GM19324 (cell line): ENCODE measurements at regions not wholly inside any gene's neighbourhood (a gene's known extent, or its start where the extent isn't known, plus 50 kb on each side); places are given as distances from the start of the nearest gene placed in this dataset.
"Not testable (repeated sequence)": the region's sequence is repeated elsewhere in the genome, so short reads cannot be mapped to it uniquely, and the experiment has no call there.

Experiments
- ATAC-seq: cut with Tn5 transposase; IDR thresholded peaks from one replicate; pipeline ENCODE4 v1.9.1; 2021; ENCODE audit warnings: mild to moderate bottlenecking, moderate library complexity; ENCODE audit not compliant: unreplicated experiment, low FRiP score

- ATAC-seq = no peak
Observed at GRCh38 chr6:163712981-163713380, 298.5 kb downstream of the QKI start.

DNA sequence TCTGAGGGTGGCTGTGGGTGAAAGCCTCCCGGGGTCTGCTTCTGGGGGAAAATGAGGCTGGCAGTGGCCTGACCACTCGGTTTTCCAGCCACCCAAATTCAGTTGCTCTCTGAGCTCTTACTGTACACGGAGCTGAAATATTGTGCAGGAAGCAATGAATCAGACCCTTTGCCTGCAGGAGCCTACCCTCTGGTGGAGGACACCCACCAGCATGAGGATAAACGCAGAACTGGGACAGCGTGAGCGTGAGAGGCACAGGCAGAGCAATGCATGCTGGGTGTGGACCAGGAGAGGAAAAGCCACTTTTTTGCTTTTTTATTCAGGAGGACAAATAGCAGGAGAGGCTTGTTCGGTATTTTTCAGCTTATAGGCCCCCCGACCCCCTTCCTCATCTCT is 298.0 kb downstream of the QKI start:
- ATAC-seq = no peak

DNA sequence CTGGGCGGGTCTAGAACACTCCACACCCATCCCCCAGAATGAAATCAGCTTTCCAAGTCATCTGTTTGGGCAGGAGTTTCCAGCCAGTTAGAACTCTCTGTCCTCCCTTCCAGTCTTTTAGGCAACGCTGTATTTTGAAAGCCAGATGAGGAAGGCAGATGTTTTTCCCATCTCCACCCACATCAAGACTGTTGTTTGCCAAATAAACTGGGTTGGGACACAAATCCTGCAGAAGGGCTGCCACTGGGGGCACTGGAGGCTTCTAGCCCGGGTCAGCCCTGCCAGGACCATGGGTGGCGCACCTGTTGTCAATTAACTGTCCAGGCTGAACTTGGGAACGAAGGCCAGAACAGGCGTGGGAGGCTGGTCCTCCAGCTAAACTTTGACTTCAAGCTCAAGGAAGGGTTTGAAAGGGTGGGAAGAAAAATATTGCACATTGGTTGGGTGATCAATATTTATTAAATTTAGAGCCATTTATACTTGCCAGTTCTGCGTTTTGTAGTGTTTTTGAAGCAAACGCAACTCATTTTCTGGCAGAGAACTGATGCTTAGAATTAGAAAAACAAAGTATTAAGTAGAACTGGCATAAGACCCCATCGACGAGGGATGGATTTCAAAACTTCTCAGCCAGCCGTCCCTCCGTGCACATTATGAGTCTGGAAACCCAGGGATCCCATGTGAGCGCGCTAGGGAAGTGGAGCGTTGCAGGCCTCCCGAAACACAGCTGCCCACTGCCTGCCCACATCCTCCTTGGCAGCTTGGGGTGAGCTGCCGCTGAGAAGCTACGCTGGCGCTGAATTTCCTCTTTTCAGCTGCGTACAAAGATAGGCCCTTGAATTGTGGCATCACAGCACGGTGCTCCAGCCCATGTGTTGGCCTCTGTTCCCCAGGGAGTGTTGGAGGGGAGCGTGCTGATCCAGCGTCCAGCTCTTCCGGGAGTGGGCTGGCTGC is 297.4 kb downstream of the QKI start:
- peak; percentile 48 for ATAC-seq

GRCh38 chr6:163710532-163711470 is 296.3 kb downstream of the QKI start:
- no peak for ATAC-seq

- no peak for ATAC-seq
Observed at GRCh38 chr6:163709693-163710092, 295.2 kb downstream of the QKI start.

DNA sequence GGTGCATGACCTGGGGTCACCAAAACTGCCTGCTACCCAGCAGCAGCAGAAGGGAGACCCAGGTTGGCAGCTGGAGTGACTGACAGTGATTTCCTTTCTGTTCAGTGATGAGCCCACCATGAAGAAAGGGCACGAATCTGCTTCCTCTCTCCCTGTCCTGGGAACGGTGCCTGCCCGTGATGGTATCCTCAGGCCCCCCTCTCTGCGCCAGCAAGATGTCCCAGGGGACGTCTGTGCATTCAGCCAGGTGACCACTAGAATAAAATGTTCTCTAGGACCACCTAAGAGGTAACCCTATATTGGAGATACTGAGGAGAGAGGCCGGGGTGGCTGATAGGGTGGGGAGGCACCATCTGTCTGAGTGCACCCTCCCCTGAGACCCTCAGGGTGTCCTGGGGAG is 294.7 kb downstream of the QKI start:
- no peak for ATAC-seq

DNA sequence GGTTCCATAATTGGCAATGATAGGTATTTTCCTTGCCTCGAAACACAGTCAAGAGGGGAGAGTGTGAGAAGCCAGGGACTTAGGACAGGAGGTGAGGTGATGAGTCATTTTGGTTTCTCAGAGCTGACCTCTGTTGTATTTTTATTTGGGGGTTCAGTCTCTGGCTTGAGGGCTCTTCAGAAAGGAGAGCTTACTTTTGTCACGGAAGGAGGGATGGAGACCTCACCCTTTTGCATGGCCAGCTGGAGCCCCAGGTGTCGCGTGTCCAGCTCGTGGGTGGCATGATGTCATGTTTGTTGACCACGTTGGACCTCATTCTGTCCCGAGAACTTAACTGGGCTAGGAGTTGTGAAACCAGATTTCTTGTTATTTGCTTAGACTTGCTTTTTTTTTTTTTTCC is 293.9 kb downstream of the QKI start:
- peak; percentile 50 for ATAC-seq

DNA sequence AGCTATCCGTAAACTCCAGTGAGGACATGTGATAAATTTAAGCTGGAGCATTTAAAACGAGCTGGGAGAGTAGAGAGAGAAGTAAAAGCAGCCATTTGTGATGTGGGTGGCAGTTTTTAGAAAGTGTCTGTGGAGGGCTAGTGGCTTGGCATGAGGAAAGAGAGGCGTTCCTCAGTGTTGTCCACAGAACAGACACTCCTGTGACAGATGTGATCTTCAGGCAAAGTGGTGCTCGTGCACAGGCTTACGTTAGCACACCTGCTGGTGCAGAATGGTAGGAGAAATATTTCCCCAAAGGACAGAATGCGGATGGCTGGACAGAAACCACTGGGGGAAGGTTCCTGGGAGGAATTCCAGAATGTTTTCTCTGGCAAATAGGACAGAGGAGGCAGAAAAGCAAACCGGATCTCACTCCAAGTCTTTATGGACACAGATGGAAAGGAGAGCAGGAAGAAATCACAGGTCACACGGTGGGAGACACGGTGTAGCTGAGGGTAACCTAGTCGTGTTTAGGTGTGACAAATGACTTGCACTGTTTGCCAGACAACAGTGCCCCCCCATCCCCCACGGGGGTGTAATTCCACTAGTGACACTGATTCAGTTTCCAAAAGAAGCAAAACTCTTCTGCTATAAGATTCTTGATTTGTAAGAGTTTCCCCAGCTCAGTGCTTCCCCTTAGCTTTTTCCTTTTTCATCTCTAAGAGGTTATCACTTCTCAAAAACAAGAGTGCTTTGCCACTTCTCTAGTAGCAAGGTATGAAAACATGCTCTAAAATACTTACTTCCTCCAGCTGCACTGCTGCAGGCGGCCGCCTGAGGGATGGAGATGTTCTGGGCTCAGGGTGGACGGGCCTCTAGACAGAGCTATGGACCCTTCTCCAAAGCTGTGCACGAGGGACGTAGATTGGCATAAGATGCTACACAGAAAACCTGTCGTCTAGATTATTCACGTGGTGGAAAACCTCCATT is 293.2 kb downstream of the QKI start:
- ATAC-seq = peak; percentile 59

- ATAC-seq = no peak
Observed at GRCh38 chr6:163706500-163707087, 292.1 kb downstream of the QKI start.

- peak; percentile 49 for ATAC-seq
Observed at GRCh38 chr6:163705923-163706322, 291.4 kb downstream of the QKI start.

DNA sequence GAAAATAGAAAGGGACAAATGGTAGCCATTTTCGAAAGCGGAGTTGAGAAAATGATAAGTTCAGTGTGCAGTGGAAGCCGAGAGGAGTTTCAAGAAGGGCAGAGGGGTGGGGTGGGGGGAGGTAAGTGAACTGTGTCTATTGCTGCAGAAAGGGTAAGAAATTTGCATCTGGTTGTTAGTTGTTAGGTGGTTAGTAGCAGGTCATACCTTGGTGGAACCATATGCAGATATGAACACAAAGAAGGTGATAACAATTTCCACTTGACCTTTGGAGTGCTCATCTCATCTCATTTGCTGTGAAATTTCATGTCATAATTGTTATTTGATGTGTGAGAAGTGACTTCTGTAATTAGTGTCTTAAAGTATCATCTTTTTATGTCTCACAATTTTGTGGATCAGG is 288.2 kb downstream of the QKI start:
- peak; percentile 63 for ATAC-seq

DNA sequence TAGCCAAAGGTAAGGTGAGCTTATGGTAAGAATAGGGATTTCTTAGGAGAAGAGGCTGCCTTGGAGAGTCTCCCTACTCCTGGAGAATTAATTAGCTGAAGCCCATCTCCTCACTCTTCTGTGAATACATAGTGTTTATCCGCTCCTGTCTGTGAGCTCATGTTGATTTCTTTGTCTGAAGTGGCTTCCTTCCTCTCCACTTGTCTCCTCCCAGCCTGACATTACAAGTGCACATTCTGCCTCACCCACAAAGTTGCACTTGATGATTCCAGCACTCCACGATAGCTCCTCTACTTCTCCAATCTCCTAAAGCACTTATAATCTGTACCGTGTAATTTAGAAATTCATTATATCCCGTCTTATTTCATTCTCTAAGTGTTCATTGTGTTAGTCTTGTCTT is 287.2 kb downstream of the QKI start:
- no peak for ATAC-seq

DNA sequence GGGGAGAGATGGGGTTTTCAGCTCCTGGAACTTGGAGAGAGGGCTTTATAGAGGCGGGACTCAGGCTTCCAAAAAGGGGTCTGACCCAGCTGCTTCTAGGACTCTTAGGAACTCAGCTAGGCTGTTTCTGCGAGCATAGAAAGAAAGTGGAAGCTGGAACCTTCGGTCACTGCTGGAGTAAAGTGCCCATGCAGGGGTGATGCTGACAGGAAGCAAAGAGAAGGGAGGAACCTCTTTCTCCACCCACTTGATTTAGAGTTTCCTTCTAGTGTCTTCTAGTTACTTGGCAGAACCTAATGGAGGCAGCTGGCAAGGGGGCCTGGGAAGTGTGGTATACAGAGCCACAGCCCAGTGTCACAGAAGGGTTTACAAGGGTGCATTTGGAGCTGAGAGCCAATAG is 283.6 kb downstream of the QKI start:
- ATAC-seq = no peak

GRCh38 chr6:163696311-163696710 is 281.8 kb downstream of the QKI start:
- ATAC-seq = not testable (repeated sequence)

- ATAC-seq = no peak
Observed at GRCh38 chr6:163695414-163695864, 280.9 kb downstream of the QKI start.

GRCh38 chr6:163694988-163695398 is 280.5 kb downstream of the QKI start:
- ATAC-seq = no peak

- no peak for ATAC-seq
Observed at GRCh38 chr6:163694072-163694471, 279.6 kb downstream of the QKI start.

- no peak for ATAC-seq
Observed at GRCh38 chr6:163691049-163691448, 276.5 kb downstream of the QKI start.

DNA sequence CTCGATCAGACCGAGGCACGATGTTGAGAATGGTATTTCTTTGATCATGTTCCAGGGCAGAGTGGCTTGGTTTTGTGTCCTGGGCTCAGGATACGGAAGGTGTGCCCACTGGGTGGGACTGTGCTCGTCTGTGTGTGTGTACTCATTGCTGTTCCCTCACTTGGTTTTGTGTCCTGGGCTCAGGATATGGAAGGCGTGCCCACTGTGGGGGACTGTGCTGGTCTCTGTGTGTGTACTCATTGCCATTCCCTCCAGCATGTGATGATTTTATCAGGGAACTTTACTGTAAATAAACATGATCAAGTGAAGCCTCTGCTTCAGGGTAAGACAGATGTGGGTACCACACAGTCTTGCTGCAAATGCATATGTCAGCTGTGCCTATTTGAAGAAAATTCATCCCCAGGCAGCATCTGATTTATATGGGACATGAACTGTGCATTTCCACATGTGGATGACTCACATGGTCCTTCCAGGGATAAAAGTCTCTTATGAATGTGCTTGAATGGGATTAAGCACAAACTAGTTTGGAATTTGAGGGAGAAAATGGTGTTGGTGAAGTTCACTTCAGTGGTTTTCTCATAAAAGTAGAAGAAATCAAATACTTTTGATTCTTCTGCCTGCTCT is 274.3 kb downstream of the QKI start:
- ATAC-seq = no peak
